GM12878 (cell line): ENCODE measurements at regions not wholly inside any gene's neighbourhood (a gene's known extent, or its start where the extent isn't known, plus 50 kb on each side); places are given as distances from the start of the nearest gene placed in this dataset.

Experiments used
- CREM ChIP-seq: IDR thresholded peaks from 2 replicates; pipeline ENCODE4 v1.6.1; 2014; ENCODE audit warnings: antibody characterized with exemption, low read depth
- EP300 ChIP-seq, 2 experiments: fragments of 150-350 bp in 1 of 2; IDR thresholded peaks; 2 replicates each; pipeline ENCODE4 v1.6.1; 2011 to 2012; ENCODE audit warnings: low read depth in 2 of 2, low read length in 2 of 2, borderline replicate concordance in 1 of 2, improper control_type of control experiment in 1 of 2, inconsistent platforms in 1 of 2; ENCODE audit not compliant: control insufficient read depth in 1 of 2
- FOS ChIP-seq: IDR thresholded peaks from 3 replicates; pipeline ENCODE4 v1.6.1; 2011; ENCODE audit warnings: borderline replicate concordance; ENCODE audit not compliant: insufficient read length; ENCODE audit errors: extremely low read depth
- HCFC1 ChIP-seq: fragments of 150-350 bp; IDR thresholded peaks from 2 replicates; pipeline ENCODE4 v1.6.1; 2014; ENCODE audit warnings: low read length
- KLF5 ChIP-seq: fragments of 450-650 bp; IDR thresholded peaks from 2 replicates; pipeline ENCODE4 v1.6.1; 2014; ENCODE audit warnings: mild to moderate bottlenecking; ENCODE audit not compliant: partially characterized antibody
- SIX5 ChIP-seq: IDR thresholded peaks from 2 replicates; pipeline ENCODE4 v1.6.1; 2011; ENCODE audit warnings: mild to moderate bottlenecking, low read depth, low read length, moderate library complexity; ENCODE audit not compliant: severe bottlenecking
- ZNF622 ChIP-seq: fragments of 450-650 bp; IDR thresholded peaks from 2 replicates; pipeline ENCODE4 v1.6.1; 2017; ENCODE audit warnings: mild to moderate bottlenecking, inconsistent platforms
- TF ChIP-seq, protein P1 (sequence below), 3 experiments: IDR thresholded peaks in 2 of 3; conservative IDR thresholded peaks in 1 of 3; 2 replicates each; pipeline ENCODE4 v1.5.1; 2011; ENCODE audit warnings: low read depth in 3 of 3, low read length in 3 of 3, mild to moderate bottlenecking in 3 of 3, control low read depth in 2 of 3, moderate library complexity in 2 of 3, inconsistent platforms in 1 of 3, mixed read lengths in 1 of 3; ENCODE audit not compliant: control insufficient read depth in 2 of 3, insufficient read depth in 1 of 3; ENCODE audit errors: extremely low read depth in 1 of 3
- TF ChIP-seq, protein P2 (sequence below): IDR thresholded peaks from 2 replicates; pipeline ENCODE4 v1.6.1; 2011; ENCODE audit warnings: low read depth, low read length, improper control_type of control experiment, borderline replicate concordance
- TF ChIP-seq, protein P3 (sequence below): IDR thresholded peaks from 2 replicates; pipeline ENCODE4 v1.6.1; 2012; ENCODE audit warnings: mild to moderate bottlenecking, low read depth, low read length
- TF ChIP-seq, protein P4 (sequence below): fragments of 150-350 bp; IDR thresholded peaks from 2 replicates; pipeline ENCODE4 v1.6.1; 2016; ENCODE audit warnings: low read depth, low read length

DNA sequence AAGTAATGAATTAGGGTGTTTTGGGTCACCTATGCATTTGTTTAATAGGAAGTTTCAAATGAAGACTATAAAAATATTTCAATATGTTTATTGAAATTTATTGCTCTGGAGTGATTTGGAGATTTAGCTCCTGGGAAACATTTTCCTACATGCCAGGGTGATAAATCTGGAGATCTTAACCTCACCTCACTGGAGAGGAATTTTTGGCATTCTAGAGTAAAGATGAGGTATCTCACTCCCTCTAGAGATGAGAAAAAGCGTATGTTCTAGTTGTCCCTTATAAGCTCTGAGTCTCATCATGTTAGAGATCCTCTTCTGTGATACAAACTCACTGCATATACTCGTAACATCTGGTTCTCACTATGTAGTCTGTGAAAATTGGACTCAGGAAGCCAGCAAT lies 219.0 kb downstream of the KLHL4 start:
- TF ChIP-seq HCFC1 = no peak
- no peak for TF ChIP-seq FOS
- TF ChIP-seq, protein P1, sequence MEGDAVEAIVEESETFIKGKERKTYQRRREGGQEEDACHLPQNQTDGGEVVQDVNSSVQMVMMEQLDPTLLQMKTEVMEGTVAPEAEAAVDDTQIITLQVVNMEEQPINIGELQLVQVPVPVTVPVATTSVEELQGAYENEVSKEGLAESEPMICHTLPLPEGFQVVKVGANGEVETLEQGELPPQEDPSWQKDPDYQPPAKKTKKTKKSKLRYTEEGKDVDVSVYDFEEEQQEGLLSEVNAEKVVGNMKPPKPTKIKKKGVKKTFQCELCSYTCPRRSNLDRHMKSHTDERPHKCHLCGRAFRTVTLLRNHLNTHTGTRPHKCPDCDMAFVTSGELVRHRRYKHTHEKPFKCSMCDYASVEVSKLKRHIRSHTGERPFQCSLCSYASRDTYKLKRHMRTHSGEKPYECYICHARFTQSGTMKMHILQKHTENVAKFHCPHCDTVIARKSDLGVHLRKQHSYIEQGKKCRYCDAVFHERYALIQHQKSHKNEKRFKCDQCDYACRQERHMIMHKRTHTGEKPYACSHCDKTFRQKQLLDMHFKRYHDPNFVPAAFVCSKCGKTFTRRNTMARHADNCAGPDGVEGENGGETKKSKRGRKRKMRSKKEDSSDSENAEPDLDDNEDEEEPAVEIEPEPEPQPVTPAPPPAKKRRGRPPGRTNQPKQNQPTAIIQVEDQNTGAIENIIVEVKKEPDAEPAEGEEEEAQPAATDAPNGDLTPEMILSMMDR (IDR thresholded peaks at IDR 0.05 in 2 of 3, conservative IDR thresholded peaks at IDR 0.05 in 1 of 3; ENCODE audit: control insufficient read depth in 2 of 3, extremely low read depth in 1 of 3, insufficient read depth in 1 of 3, low read depth in 3 of 3, low read length in 3 of 3) = no peak
- no peak for TF ChIP-seq ZNF622
- no peak for TF ChIP-seq CREM
- no peak for TF ChIP-seq EP300 (IDR thresholded peaks at IDR 0.05; ENCODE audit: borderline replicate concordance in 1 of 2, control insufficient read depth in 1 of 2, low read depth in 2 of 2, low read length in 2 of 2)
- TF ChIP-seq SIX5 = no peak
- TF ChIP-seq, protein P2, sequence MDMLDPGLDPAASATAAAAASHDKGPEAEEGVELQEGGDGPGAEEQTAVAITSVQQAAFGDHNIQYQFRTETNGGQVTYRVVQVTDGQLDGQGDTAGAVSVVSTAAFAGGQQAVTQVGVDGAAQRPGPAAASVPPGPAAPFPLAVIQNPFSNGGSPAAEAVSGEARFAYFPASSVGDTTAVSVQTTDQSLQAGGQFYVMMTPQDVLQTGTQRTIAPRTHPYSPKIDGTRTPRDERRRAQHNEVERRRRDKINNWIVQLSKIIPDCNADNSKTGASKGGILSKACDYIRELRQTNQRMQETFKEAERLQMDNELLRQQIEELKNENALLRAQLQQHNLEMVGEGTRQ = no peak
- no peak for TF ChIP-seq KLF5
- TF ChIP-seq, protein P3, sequence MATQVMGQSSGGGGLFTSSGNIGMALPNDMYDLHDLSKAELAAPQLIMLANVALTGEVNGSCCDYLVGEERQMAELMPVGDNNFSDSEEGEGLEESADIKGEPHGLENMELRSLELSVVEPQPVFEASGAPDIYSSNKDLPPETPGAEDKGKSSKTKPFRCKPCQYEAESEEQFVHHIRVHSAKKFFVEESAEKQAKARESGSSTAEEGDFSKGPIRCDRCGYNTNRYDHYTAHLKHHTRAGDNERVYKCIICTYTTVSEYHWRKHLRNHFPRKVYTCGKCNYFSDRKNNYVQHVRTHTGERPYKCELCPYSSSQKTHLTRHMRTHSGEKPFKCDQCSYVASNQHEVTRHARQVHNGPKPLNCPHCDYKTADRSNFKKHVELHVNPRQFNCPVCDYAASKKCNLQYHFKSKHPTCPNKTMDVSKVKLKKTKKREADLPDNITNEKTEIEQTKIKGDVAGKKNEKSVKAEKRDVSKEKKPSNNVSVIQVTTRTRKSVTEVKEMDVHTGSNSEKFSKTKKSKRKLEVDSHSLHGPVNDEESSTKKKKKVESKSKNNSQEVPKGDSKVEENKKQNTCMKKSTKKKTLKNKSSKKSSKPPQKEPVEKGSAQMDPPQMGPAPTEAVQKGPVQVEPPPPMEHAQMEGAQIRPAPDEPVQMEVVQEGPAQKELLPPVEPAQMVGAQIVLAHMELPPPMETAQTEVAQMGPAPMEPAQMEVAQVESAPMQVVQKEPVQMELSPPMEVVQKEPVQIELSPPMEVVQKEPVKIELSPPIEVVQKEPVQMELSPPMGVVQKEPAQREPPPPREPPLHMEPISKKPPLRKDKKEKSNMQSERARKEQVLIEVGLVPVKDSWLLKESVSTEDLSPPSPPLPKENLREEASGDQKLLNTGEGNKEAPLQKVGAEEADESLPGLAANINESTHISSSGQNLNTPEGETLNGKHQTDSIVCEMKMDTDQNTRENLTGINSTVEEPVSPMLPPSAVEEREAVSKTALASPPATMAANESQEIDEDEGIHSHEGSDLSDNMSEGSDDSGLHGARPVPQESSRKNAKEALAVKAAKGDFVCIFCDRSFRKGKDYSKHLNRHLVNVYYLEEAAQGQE = no peak
- TF ChIP-seq, protein P4, sequence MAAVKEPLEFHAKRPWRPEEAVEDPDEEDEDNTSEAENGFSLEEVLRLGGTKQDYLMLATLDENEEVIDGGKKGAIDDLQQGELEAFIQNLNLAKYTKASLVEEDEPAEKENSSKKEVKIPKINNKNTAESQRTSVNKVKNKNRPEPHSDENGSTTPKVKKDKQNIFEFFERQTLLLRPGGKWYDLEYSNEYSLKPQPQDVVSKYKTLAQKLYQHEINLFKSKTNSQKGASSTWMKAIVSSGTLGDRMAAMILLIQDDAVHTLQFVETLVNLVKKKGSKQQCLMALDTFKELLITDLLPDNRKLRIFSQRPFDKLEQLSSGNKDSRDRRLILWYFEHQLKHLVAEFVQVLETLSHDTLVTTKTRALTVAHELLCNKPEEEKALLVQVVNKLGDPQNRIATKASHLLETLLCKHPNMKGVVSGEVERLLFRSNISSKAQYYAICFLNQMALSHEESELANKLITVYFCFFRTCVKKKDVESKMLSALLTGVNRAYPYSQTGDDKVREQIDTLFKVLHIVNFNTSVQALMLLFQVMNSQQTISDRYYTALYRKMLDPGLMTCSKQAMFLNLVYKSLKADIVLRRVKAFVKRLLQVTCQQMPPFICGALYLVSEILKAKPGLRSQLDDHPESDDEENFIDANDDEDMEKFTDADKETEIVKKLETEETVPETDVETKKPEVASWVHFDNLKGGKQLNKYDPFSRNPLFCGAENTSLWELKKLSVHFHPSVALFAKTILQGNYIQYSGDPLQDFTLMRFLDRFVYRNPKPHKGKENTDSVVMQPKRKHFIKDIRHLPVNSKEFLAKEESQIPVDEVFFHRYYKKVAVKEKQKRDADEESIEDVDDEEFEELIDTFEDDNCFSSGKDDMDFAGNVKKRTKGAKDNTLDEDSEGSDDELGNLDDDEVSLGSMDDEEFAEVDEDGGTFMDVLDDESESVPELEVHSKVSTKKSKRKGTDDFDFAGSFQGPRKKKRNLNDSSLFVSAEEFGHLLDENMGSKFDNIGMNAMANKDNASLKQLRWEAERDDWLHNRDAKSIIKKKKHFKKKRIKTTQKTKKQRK = no peak
